C4-2B (cell line): ENCODE measurements at regions not wholly inside any gene's neighbourhood (a gene's known extent, or its start where the extent isn't known, plus 50 kb on each side); places are given as distances from the start of the nearest gene placed in this dataset.
A peak's percentile ranks its signal among the peaks of the same experiment; 100 is the strongest.

Source experiments
- H3K27ac ChIP-seq: fragments of 450-650 bp; 2 replicates; pipeline ENCODE4 v1.5.1; 2017
- ZFX ChIP-seq: fragments of 450-650 bp; IDR thresholded peaks from 2 replicates; pipeline ENCODE4 v1.6.1; 2017
- TF ChIP-seq, protein P1 (sequence below): fragments of 450-650 bp; conservative IDR thresholded peaks from 2 replicates; pipeline ENCODE4 v1.5.1; 2017; ENCODE audit warnings: mild to moderate bottlenecking

DNA sequence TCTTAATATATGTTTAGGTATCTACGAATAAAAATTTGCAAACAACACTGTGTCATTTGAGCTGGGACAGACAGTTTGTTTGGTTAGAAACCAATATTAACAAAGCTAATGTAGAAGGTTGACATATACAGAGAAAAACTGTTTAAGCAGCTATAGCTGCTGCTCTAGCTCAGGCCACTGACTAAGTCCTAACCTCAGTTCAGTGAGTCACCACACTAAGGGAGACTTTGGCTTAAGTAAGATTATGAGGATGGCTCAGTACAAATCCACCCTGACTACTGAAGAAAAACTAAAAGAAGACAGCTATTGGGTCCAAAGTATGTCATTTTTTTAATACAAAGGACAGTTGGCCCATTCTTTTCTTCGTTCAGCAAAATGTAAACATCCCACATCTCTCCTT lies 717.3 kb upstream of the ACTRT1 start:
- TF ChIP-seq ZFX: no peak
- TF ChIP-seq, protein P1, sequence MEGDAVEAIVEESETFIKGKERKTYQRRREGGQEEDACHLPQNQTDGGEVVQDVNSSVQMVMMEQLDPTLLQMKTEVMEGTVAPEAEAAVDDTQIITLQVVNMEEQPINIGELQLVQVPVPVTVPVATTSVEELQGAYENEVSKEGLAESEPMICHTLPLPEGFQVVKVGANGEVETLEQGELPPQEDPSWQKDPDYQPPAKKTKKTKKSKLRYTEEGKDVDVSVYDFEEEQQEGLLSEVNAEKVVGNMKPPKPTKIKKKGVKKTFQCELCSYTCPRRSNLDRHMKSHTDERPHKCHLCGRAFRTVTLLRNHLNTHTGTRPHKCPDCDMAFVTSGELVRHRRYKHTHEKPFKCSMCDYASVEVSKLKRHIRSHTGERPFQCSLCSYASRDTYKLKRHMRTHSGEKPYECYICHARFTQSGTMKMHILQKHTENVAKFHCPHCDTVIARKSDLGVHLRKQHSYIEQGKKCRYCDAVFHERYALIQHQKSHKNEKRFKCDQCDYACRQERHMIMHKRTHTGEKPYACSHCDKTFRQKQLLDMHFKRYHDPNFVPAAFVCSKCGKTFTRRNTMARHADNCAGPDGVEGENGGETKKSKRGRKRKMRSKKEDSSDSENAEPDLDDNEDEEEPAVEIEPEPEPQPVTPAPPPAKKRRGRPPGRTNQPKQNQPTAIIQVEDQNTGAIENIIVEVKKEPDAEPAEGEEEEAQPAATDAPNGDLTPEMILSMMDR: no peak
- H3K27ac ChIP-seq: no peak overlapping the region

DNA sequence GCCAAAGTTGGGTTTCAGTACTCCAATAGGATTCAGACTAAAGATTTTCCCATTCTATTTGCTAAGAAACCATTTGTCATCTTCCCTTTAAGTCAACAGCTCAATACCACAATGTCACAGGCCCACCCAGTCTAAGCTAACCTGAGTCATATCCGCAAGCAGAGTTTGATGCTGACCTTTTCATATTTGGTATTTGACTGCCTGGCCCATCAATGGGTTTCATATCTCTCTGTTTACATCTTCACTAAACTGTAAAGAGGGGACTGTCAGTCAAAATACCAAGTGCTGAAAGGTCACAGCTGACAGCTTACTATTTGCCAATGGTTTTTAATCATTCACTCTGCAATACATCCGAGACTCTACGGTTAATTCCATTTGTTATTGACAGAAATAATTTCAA lies 707.5 kb upstream of the ACTRT1 start:
- no peak overlapping the region for H3K27ac ChIP-seq

DNA sequence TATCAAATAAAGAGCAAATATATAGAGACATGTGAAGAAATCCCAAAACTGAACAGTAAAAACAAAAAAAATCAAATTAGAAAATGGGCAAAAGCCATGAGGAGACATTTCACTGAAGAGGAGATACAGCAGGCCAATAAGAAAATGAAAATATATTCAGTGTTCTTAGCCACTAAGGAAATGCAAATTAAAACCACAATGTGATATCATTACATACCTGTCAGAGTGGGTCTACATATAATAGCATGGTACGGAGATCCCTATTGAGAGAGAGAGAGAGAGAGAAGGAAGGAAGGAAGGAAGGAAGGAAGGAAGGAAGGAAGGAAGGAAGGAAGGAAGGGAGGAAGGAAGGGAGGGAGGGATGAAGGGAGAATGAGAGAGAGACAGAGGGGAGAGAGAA lies 707.0 kb upstream of the ACTRT1 start:
- TF ChIP-seq ZFX: no peak
- TF ChIP-seq, protein P1: no peak
- H3K27ac ChIP-seq: no peak overlapping the region

More for the DNA sequence above, 707.5 kb upstream of the ACTRT1 start:
- TF ChIP-seq ZFX: no peak
- TF ChIP-seq, protein P1: no peak

DNA sequence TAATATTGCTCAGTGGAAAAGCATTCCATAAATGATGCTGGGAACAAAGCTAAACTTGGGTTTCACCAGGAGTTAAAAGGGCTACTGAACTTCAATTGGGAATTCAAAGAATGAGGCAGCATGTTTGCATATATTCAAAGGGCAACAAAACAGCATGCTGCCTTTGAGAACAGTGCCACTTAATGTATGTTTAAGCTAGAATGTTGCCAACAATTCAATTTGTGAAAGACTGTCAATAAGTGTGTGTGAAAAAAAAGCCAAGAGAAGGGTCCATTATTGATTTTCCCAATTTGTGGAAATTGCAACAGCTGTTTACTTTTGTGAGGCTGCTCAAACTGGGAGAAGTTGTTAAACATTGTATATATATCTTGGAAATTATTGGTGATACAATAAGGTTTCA lies 701.9 kb upstream of the ACTRT1 start:
- H3K27ac ChIP-seq: no peak overlapping the region
- TF ChIP-seq, protein P1: no peak
- no peak for TF ChIP-seq ZFX

DNA sequence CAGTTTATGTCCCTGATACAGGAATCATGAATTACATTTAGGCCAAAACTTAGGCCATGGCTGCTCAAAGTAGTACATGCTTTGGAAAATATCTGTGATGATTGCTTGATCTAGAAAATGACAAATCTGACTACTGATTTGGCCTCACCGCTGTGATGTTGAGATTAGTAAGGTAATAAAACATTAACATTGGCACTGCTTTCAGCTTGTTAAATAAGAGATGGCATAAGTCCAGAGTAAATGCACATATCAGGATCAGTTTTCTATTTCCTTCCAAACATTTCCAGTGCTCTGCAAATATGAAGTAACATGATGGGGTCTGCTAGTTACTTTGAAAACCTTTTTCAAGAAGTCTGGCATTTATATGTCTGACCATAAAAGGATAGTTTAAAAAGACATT lies 687.3 kb upstream of the ACTRT1 start:
- TF ChIP-seq, protein P1: no peak
- TF ChIP-seq ZFX: no peak

DNA sequence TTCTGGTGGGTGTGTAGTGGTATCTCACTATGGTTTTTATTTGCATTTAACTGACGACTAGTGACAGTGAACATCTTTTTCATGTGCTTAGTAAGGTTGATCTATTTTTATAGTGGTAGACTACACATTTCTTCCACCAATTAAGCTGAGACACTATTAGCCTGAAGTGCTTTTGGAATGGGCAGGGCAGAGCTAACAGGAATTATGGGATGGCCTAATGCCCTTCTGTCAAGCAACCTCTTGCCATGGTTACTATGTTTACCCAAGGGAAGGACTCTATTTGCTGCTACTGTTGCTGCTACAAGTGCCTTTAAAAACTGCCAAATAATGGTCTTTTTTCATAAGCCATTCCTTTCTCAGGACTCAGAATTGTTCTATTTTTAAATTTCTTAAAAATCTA lies 676.7 kb upstream of the ACTRT1 start:
- no peak overlapping the region for H3K27ac ChIP-seq
- no peak for TF ChIP-seq ZFX
- TF ChIP-seq, protein P1: no peak

More for the DNA sequence above, 687.3 kb upstream of the ACTRT1 start:
- peak overlapping the region; percentile 75; the same call in 1 of the 2 replicates for H3K27ac ChIP-seq

DNA sequence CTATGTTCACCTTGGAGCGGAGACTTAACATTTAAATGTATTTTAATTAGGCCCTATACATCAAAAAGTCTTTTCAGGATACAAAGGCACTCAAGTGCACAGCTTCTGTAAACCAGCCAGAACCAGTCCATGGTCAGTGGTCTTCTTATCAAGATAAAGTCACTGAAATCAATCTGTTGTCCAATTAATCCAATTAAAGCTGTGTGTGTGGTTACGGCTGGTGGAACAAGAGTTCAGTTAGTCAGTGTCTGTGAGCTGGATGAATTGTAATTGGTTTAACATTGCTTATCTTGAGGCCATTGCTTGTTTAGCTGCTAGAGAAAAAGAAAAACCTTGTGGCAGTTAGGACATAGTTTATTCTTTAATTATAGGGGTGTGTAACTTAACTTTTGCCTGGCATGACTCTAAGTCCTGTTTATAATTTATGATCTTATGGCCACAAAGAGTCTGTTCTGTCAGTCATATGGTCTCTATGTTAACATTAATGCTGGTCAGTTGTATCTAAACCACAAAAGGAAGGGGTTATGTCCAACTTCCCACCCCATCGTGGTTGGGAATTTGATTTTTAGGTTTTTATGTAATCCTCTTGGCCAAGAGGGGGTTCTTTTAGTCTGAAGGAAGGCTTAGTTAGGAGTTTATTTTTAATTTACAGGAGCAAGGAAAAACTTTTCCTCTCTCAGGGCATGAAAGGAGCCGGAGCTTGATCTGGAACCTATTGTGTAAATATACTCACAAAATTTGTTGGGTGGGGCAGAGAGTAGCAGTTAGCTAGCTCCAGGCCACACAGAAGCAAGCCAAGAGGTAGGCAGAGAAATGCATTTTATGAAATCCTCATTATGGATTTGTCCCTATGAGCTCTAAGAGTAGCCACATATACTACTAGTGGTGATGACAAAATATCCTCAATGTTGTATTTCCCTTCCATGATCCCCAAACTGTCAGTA lies 665.7 kb upstream of the ACTRT1 start:
- H3K27ac ChIP-seq: no peak overlapping the region
- TF ChIP-seq ZFX: no peak
- TF ChIP-seq, protein P1: no peak
